ENCODE measurements at regions not wholly inside any gene's neighbourhood (a gene's known extent, or its start where the extent isn't known, plus 50 kb on each side); places are given as distances from the start of the nearest gene placed in this dataset.

DNA sequence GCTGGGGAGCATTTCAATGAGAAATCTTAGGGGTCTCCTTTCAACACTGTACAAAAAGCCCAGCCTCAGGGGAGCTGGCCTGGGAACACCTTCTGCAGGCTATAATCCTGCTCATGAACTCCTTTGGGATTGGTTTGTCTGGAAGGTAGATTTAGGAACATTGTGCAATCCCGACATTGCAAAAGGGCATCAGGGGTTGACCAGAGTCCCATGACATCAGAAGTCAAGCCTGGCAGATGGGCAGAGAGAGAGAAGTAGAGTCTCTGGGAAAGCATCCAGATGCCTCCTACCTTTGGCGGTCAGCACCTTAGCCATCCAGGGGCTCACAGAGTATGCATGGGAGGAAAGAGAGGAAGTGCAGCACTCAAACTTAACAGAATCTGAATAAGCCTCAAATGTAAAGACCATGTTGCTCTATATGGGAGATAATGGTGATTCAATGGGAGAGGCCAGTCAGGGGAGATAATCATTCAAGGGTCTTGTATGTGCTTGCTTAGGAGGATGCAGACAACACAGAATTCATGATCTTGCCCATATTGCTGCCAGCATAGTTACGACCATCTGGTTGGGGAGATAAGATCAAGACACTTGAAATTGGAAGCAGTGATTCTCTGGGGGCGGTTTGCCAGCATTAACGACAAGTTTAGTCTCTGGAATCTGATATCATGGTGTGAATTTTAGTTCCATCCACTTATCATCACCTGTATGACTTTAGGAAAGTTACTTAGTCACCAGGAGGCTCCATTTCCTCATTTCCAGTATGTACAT, 58.3 kb upstream of the UPP2 start:
- TF ChIP-seq, protein P1, sequence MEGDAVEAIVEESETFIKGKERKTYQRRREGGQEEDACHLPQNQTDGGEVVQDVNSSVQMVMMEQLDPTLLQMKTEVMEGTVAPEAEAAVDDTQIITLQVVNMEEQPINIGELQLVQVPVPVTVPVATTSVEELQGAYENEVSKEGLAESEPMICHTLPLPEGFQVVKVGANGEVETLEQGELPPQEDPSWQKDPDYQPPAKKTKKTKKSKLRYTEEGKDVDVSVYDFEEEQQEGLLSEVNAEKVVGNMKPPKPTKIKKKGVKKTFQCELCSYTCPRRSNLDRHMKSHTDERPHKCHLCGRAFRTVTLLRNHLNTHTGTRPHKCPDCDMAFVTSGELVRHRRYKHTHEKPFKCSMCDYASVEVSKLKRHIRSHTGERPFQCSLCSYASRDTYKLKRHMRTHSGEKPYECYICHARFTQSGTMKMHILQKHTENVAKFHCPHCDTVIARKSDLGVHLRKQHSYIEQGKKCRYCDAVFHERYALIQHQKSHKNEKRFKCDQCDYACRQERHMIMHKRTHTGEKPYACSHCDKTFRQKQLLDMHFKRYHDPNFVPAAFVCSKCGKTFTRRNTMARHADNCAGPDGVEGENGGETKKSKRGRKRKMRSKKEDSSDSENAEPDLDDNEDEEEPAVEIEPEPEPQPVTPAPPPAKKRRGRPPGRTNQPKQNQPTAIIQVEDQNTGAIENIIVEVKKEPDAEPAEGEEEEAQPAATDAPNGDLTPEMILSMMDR (conservative IDR thresholded peaks at IDR 0.05; ENCODE audit: low read depth, low read length) = no peak
- TF ChIP-seq EZH2phosphoT487 (IDR thresholded peaks at IDR 0.05; ENCODE audit: borderline replicate concordance, low read length) = no peak

Data from PC-3 (cell line).